SK-N-SH treated with all-trans-retinoic acid at 6 μM for 48 hours (cell line): ENCODE measurements at regions not wholly inside any gene's neighbourhood (a gene's known extent, or its start where the extent isn't known, plus 50 kb on each side); places are given as distances from the start of the nearest gene placed in this dataset.

ENCODE experiments used
- CSDC2 ChIP-seq: fragments of 250-450 bp; sonication (Bioruptor Pico); IDR thresholded peaks from 2 replicates; pipeline ENCODE4 v1.5.0; 2020; ENCODE audit warnings: mild to moderate bottlenecking, moderate library complexity
- ESRRG ChIP-seq: fragments of 250-450 bp; sonication (Bioruptor Pico); IDR thresholded peaks from 2 replicates; pipeline ENCODE4 v1.6.1; 2021; ENCODE audit warnings: mild to moderate bottlenecking
- ISL1 ChIP-seq: fragments of 250-450 bp; sonication (Bioruptor Pico); IDR thresholded peaks from 2 replicates; pipeline ENCODE4 v2.1.2; 2022; ENCODE audit warnings: mild to moderate bottlenecking, moderate library complexity
- OSR1 ChIP-seq: fragments of 250-450 bp; sonication (Bioruptor Pico); IDR thresholded peaks from 2 replicates; pipeline ENCODE4 v1.8.0; 2022; ENCODE audit warnings: moderate library complexity, mild to moderate bottlenecking, inconsistent platforms
- RARB ChIP-seq: fragments of 250-450 bp; sonication (Bioruptor Pico); IDR thresholded peaks from 2 replicates; pipeline ENCODE4 v1.8.0; 2021; ENCODE audit warnings: mild to moderate bottlenecking, moderate library complexity
- TCF4 ChIP-seq: fragments of 250-450 bp; sonication (Bioruptor Pico); IDR thresholded peaks from 2 replicates; pipeline ENCODE4 v1.8.0; 2021; ENCODE audit warnings: mild to moderate bottlenecking, moderate library complexity, borderline replicate concordance
- TOX ChIP-seq: fragments of 250-450 bp; sonication (Bioruptor Pico); IDR thresholded peaks from 2 replicates; pipeline ENCODE4 v1.8.0; 2021; ENCODE audit warnings: mild to moderate bottlenecking, moderate library complexity, borderline replicate concordance
- ZC3H10 ChIP-seq: fragments of 250-450 bp; sonication (Bioruptor Pico); IDR thresholded peaks from 2 replicates; pipeline ENCODE4 v1.5.1; 2021; ENCODE audit warnings: mild to moderate bottlenecking, moderate library complexity
- ZFP3 ChIP-seq: fragments of 250-450 bp; sonication (Bioruptor Pico); IDR thresholded peaks from 2 replicates; pipeline ENCODE4 v1.5.0; 2020; ENCODE audit warnings: mild to moderate bottlenecking, moderate library complexity
- ZFP30 ChIP-seq: fragments of 450-650 bp; formaldehyde crosslinking; IDR thresholded peaks from 2 replicates; pipeline ENCODE4 v1.5.0; 2022; ENCODE audit warnings: mild to moderate bottlenecking, moderate library complexity
- ZNF70 ChIP-seq: fragments of 450-650 bp; formaldehyde crosslinking; IDR thresholded peaks from 2 replicates; pipeline ENCODE4 v1.5.0; 2020; ENCODE audit warnings: mild to moderate bottlenecking, moderate library complexity
- TF ChIP-seq, protein P1 (sequence below): fragments of 250-450 bp; sonication (Bioruptor Pico); IDR thresholded peaks from 2 replicates; pipeline ENCODE4 v1.8.0; 2021; ENCODE audit warnings: low read depth, mild to moderate bottlenecking, moderate library complexity, borderline replicate concordance
- TF ChIP-seq, protein P2 (sequence below): fragments of 250-450 bp; sonication (Bioruptor Pico); IDR thresholded peaks from 2 replicates; pipeline ENCODE4 v1.8.0; 2020; ENCODE audit warnings: mild to moderate bottlenecking, moderate library complexity, borderline replicate concordance
- TF ChIP-seq, protein P3 (sequence below): fragments of 250-450 bp; sonication (Bioruptor Pico); IDR thresholded peaks from 2 replicates; pipeline ENCODE4 v1.5.1; 2020; ENCODE audit warnings: low read depth, mild to moderate bottlenecking, moderate library complexity

DNA sequence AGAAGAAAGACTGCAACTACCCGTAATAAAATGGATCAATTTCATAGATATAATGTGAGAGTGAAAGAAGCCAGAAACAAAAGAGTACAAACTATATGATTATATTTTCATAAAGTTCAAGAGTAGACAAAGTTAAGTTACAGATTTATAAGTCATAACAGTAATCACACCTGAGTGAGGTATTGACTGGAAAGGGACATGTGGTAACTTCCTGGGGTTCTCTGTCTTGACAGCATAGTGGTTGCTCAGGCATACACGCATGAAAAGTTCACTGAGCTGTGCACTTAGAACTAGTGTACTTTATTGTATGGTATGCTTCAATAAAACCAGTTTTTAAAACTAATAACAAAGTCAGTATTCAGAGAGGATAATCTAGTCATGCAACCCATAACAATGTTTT lies 653.6 kb downstream of the EPM2A start:
- TF ChIP-seq ISL1, result no peak
- TF ChIP-seq, protein P1, sequence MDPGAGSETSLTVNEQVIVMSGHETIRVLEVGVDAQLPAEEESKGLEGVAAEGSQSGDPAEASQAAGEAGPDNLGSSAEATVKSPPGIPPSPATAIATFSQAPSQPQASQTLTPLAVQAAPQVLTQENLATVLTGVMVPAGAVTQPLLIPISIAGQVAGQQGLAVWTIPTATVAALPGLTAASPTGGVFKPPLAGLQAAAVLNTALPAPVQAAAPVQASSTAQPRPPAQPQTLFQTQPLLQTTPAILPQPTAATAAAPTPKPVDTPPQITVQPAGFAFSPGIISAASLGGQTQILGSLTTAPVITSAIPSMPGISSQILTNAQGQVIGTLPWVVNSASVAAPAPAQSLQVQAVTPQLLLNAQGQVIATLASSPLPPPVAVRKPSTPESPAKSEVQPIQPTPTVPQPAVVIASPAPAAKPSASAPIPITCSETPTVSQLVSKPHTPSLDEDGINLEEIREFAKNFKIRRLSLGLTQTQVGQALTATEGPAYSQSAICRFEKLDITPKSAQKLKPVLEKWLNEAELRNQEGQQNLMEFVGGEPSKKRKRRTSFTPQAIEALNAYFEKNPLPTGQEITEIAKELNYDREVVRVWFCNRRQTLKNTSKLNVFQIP (CRISPR knock-in tag), result no peak
- no peak for TF ChIP-seq ZNF70 (CRISPR knock-in tag)
- no peak for TF ChIP-seq ZFP30
- TF ChIP-seq, protein P2, sequence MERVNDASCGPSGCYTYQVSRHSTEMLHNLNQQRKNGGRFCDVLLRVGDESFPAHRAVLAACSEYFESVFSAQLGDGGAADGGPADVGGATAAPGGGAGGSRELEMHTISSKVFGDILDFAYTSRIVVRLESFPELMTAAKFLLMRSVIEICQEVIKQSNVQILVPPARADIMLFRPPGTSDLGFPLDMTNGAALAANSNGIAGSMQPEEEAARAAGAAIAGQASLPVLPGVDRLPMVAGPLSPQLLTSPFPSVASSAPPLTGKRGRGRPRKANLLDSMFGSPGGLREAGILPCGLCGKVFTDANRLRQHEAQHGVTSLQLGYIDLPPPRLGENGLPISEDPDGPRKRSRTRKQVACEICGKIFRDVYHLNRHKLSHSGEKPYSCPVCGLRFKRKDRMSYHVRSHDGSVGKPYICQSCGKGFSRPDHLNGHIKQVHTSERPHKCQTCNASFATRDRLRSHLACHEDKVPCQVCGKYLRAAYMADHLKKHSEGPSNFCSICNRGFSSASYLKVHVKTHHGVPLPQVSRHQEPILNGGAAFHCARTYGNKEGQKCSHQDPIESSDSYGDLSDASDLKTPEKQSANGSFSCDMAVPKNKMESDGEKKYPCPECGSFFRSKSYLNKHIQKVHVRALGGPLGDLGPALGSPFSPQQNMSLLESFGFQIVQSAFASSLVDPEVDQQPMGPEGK, result no peak
- TF ChIP-seq ZFP3 (CRISPR knock-in tag), result no peak
- no peak for TF ChIP-seq TOX (CRISPR knock-in tag)
- no peak for TF ChIP-seq ESRRG
- no peak for TF ChIP-seq CSDC2 (CRISPR knock-in tag)
- TF ChIP-seq RARB, result no peak
- no peak for TF ChIP-seq TCF4 (CRISPR knock-in tag)
- no peak for TF ChIP-seq ZC3H10 (CRISPR knock-in tag)
- TF ChIP-seq, protein P3, sequence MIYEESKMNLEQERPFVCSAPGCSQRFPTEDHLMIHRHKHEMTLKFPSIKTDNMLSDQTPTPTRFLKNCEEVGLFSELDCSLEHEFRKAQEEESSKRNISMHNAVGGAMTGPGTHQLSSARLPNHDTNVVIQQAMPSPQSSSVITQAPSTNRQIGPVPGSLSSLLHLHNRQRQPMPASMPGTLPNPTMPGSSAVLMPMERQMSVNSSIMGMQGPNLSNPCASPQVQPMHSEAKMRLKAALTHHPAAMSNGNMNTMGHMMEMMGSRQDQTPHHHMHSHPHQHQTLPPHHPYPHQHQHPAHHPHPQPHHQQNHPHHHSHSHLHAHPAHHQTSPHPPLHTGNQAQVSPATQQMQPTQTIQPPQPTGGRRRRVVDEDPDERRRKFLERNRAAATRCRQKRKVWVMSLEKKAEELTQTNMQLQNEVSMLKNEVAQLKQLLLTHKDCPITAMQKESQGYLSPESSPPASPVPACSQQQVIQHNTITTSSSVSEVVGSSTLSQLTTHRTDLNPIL, result no peak
- no peak for TF ChIP-seq OSR1 (CRISPR knock-in tag)
